SH-SY5Y (cell line): ENCODE measurements at regions not wholly inside any gene's neighbourhood (a gene's known extent, or its start where the extent isn't known, plus 50 kb on each side); places are given as distances from the start of the nearest gene placed in this dataset.

Experiments used
- GATA2 ChIP-seq: IDR thresholded peaks from 2 replicates; pipeline ENCODE4 v1.6.1; 2011; ENCODE audit warnings: mild to moderate bottlenecking, low read depth, low read length
- GATA3 ChIP-seq: IDR thresholded peaks from 2 replicates; pipeline ENCODE4 v1.6.1; 2011; ENCODE audit warnings: low read depth, mild to moderate bottlenecking, low read length, moderate library complexity

- TF ChIP-seq GATA2 (no peak), GATA3 (no peak)
Observed at GRCh38 chr1:57839526-57839925, 415.7 kb upstream of the DAB1 start.
